ENCODE measurements at regions not wholly inside any gene's neighbourhood (a gene's known extent, or its start where the extent isn't known, plus 50 kb on each side); places are given as distances from the start of the nearest gene placed in this dataset.
"Not testable (repeated sequence)": the region's sequence is repeated elsewhere in the genome, so short reads cannot be mapped to it uniquely, and the experiment has no call there.

DNA sequence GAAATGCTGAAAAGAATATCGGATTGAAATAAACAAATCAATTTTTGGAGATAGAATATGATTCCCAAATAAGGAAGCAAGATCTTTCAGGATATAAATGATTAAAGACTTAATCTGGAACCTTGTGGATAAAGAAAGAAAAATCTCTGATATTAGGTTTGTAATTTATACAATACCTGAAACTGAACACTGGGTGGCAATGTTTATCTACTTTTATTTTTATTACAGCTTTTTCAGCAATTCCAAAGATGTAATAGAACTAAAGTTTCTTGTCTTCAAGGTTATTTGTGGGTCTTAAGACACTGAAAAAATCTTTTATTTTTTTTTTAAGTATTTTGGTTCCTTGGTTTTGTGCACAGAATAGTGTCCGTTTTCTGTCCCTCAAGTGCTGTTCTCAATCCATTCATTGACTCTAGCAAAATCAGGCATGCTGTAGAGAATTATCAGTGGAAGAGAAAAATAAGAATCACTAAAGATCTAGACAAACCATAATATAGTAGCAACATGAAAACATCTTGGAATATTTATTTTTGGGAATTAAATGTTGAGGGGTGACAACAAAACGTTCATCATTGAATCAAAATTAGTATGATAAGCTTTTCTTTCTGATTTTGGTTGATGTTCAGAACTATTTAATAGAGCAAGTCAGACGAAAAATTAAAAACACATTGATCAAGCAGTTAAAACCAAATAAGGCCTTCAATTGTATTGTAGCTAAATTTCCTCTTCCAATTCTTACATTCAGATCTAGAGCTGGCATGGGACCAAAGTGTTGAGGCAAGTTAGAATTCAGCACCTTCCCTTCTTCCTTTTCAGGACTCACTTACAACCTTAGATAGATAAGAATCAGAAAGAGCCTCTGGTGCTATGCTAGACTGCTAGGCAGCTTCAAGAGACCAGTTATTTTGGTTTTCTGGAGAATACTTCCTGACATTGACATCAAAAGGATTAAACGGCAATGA is 704.4 kb upstream of the PCDH20 start:
- intact Hi-C loops (cut with DNase I), result no loop called here
- Histone ChIP-seq H3K9me3 (no peaks in the 10 kb centered on the region), H3K4me1 (no peaks in the 10 kb centered on the region), H3K4me3 (no peak overlapping the region), H3K27me3 (no peaks in the 10 kb centered on the region), H3K27ac (no peak overlapping the region), H3K36me3 (replicated peaks in 1 of 2; ENCODE audit: insufficient read depth in 1 of 2, low read depth in 2 of 2) (no peaks in the 10 kb centered on the region)
- ATAC-seq (no peak), DNase-seq (no peak)
- 37 to 39% methylated on average over 5 of the region's 5 CpGs for WGBS, 2 donors
- TF ChIP-seq POLR2A (IDR thresholded peaks at IDR 0.05), result no peak
- TF ChIP-seq, protein P1, sequence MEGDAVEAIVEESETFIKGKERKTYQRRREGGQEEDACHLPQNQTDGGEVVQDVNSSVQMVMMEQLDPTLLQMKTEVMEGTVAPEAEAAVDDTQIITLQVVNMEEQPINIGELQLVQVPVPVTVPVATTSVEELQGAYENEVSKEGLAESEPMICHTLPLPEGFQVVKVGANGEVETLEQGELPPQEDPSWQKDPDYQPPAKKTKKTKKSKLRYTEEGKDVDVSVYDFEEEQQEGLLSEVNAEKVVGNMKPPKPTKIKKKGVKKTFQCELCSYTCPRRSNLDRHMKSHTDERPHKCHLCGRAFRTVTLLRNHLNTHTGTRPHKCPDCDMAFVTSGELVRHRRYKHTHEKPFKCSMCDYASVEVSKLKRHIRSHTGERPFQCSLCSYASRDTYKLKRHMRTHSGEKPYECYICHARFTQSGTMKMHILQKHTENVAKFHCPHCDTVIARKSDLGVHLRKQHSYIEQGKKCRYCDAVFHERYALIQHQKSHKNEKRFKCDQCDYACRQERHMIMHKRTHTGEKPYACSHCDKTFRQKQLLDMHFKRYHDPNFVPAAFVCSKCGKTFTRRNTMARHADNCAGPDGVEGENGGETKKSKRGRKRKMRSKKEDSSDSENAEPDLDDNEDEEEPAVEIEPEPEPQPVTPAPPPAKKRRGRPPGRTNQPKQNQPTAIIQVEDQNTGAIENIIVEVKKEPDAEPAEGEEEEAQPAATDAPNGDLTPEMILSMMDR (IDR thresholded peaks at IDR 0.05), result peak in 5 of 7 experiments; percentile 24 to 50 (median 41)

DNA sequence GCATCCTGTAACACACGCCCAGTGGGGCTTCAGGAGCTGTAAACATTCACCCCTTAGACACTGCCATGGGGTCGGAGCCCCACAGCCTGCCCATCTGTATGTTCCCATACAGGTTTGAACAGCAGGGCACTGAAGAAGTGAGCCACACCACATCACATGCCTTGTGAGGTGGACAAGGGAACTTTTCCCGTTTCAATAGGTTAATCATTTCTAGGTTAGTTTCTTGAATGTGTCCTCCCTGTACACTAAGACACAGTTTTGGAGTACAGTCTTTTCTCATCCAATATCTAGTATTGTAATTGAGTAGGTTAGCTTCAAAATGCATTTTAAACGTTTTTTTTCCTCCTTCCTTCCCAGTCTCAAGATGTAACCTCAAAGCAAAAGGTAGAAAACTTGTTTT is 700.2 kb upstream of the PCDH20 start:
- TF ChIP-seq, protein P1 (IDR thresholded peaks at IDR 0.05), result no peak
- no peak for TF ChIP-seq POLR2A (IDR thresholded peaks at IDR 0.05)
- Histone ChIP-seq H3K4me1 (no peaks in the 10 kb centered on the region), H3K36me3 (replicated peaks in 1 of 2; ENCODE audit: insufficient read depth in 1 of 2, low read depth in 2 of 2) (no peaks in the 10 kb centered on the region), H3K9me3 (no peaks in the 10 kb centered on the region), H3K27me3 (no peaks in the 10 kb centered on the region), H3K4me3 (no peak overlapping the region), H3K27ac (no peak overlapping the region)
- ATAC-seq, result no peak
- no peak for DNase-seq
- intact Hi-C loops (cut with DNase I), result no loop called here
- WGBS, 2 donors, result 37 to 50% methylated on average over 4 of the region's 4 CpGs

DNA sequence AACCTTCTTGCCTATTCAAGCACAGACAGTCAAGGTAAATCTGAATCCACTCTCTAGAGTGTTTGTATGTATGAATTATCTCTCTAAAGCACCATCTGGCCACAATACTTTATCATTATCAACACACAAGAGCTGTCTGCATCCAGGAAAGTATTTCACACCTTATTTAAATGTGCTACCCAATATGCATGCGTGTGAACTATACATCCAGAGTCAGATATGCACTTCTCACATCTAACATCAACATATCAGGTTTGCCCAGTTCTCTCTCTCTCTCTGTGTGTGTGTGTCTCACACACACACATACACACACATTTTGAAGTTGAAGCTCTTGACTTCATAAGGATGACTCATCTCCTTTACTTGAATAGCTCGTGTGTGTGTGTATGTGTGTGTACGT is 697.5 kb upstream of the PCDH20 start:
- H3K27ac ChIP-seq, result no peak overlapping the region
- no peaks in the 10 kb centered on the region for H3K27me3 ChIP-seq
- DNase-seq (no peak), ATAC-seq (no peak)
- TF ChIP-seq, protein P1 (IDR thresholded peaks at IDR 0.05), result no peak
- no peak for TF ChIP-seq POLR2A (IDR thresholded peaks at IDR 0.05)
- intact Hi-C loops (cut with DNase I), result no loop called here
- H3K36me3 ChIP-seq (replicated peaks in 1 of 2; ENCODE audit: insufficient read depth in 1 of 2, low read depth in 2 of 2), result no peaks in the 10 kb centered on the region
- 42 to 62% methylated on average over 3 of the region's 3 CpGs for WGBS, 2 donors
- no peaks in the 10 kb centered on the region for H3K9me3 ChIP-seq
- no peak overlapping the region for H3K4me3 ChIP-seq
- no peaks in the 10 kb centered on the region for H3K4me1 ChIP-seq

DNA sequence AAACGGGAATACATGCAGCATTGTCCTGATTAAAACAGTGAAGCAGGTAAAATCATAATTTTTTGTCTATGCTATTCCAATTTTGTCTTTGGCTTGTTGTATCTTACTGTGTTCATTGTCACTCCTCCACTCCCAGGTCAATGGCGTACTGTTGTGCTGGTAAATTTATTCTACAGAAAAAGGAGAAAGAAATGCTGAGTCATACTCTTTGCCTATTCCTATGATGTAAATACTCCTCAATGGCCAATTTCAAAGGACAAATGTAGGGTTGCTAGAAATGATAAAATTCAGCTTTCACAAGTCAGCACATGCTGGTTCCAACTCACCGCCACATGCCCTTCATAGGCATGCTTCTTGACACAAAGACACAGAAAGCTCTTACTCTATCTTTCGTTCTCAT is 694.4 kb upstream of the PCDH20 start:
- intact Hi-C loops (cut with DNase I), result no loop called here
- H3K27me3 ChIP-seq, result no peaks in the 10 kb centered on the region
- H3K4me1 ChIP-seq, result no peaks in the 10 kb centered on the region
- WGBS, 2 donors, result 66 to 73% methylated on average over 4 of the region's 4 CpGs
- no peak for DNase-seq
- H3K4me3 ChIP-seq, result no peak overlapping the region
- no peak for ATAC-seq
- H3K36me3 ChIP-seq (replicated peaks in 1 of 2; ENCODE audit: insufficient read depth in 1 of 2, low read depth in 2 of 2), result no peaks in the 10 kb centered on the region
- no peak overlapping the region for H3K27ac ChIP-seq
- TF ChIP-seq, protein P1 (IDR thresholded peaks at IDR 0.05), result no peak
- no peak for TF ChIP-seq POLR2A (IDR thresholded peaks at IDR 0.05)
- no peaks in the 10 kb centered on the region for H3K9me3 ChIP-seq

DNA sequence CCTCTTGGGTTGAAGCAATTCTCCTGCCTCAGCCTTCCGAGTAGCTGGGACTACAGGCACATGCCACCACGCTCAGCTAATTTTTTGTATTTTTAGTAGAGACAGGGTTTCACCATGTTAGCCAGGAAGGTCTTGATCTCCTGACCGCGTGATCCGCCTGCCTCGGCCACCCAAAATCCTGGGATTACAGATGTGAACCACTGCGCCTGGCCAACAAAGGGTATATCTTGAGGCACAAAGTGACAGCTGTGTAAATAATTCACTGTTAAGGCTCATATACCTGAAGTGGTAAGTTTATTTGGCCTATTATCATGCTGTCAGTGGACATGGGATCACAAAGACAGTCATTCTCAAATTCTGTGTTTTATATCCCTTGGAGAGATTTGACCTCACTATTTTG is 688.5 kb upstream of the PCDH20 start:
- H3K4me1 ChIP-seq; H3K9me3 ChIP-seq; H3K4me3 ChIP-seq; intact Hi-C loops (cut with DNase I); H3K36me3 ChIP-seq (replicated peaks in 1 of 2; ENCODE audit: insufficient read depth in 1 of 2, low read depth in 2 of 2); H3K27ac ChIP-seq; DNase-seq; H3K27me3 ChIP-seq; ATAC-seq: not testable (repeated sequence)
- 68 to 72% methylated on average over 7 of the region's 7 CpGs for WGBS, 2 donors
